HL-60 (cell line): ENCODE measurements at regions not wholly inside any gene's neighbourhood (a gene's known extent, or its start where the extent isn't known, plus 50 kb on each side); places are given as distances from the start of the nearest gene placed in this dataset.

ENCODE experiments used
- DNase-seq, 2 experiments: peaks; one replicate each; pipeline ENCODE4 v3.0.0-alpha.2; 2010 to 2020; ENCODE audit warnings: low read depth in 1 of 2, low spot score in 1 of 2
- H3K27ac ChIP-seq: fragments of 250-450 bp; sonication (Bioruptor Pico); replicated peaks from 2 replicates; pipeline ENCODE4 v1.5.1; 2020; ENCODE audit warnings: mild to moderate bottlenecking, moderate library complexity
- H3K27me3 ChIP-seq: fragments of 250-450 bp; sonication (Bioruptor Pico); 2 replicates; pipeline ENCODE4 v1.5.1; 2021; ENCODE audit warnings: mild to moderate bottlenecking, moderate library complexity; ENCODE audit not compliant: insufficient read depth, poor library complexity, severe bottlenecking
- H3K4me3 ChIP-seq: replicated peaks from 2 replicates; pipeline ENCODE4 v1.5.1; 2011; ENCODE audit warnings: mild to moderate bottlenecking, control low read depth, low read length; ENCODE audit not compliant: insufficient read depth
- CTCF ChIP-seq: IDR thresholded peaks from one replicate; pipeline ENCODE4 v1.5.1; 2011; ENCODE audit warnings: low read length, control low read depth, inconsistent platforms; ENCODE audit not compliant: insufficient read depth
- GABPA ChIP-seq: IDR thresholded peaks from 2 replicates; pipeline ENCODE4 v1.6.1; 2012; ENCODE audit warnings: low read depth
- POLR2AphosphoS5 ChIP-seq: IDR thresholded peaks from 2 replicates; pipeline ENCODE4 v1.6.1; 2012; ENCODE audit warnings: low read depth
- REST ChIP-seq: IDR thresholded peaks from 2 replicates; pipeline ENCODE4 v1.6.1; 2012; ENCODE audit warnings: low read depth; ENCODE audit not compliant: insufficient replicate concordance
- SPI1 ChIP-seq: IDR thresholded peaks from 2 replicates; pipeline ENCODE4 v1.6.1; 2012; ENCODE audit warnings: low read depth, mild to moderate bottlenecking, borderline replicate concordance

- H3K27me3 ChIP-seq, result no peaks in the 10 kb centered on the region
- DNase-seq, result no peak
- H3K27ac ChIP-seq, result no peak overlapping the region
- no peak overlapping the region for H3K4me3 ChIP-seq
- TF ChIP-seq POLR2AphosphoS5 (no peak), GABPA (no peak), SPI1 (no peak), CTCF (no peak), REST (no peak)
These were observed 368.1 kb downstream of the ZEB2 start for GRCh38 chr2:144151851-144152250.

- Histone ChIP-seq H3K27me3 (no peaks in the 10 kb centered on the region), H3K27ac (no peak overlapping the region), H3K4me3 (no peak overlapping the region)
- no peak for TF ChIP-seq SPI1
- no peak for DNase-seq
These were observed 368.5 kb downstream of the ZEB2 start for GRCh38 chr2:144151405-144151804.

GRCh38 chr2:144147356-144147755, 372.6 kb downstream of the ZEB2 start:
- Histone ChIP-seq H3K27ac (no peak overlapping the region), H3K4me3 (no peak overlapping the region), H3K27me3 (no peaks in the 10 kb centered on the region)
- no peak for DNase-seq
- TF ChIP-seq REST (no peak), SPI1 (no peak), GABPA (no peak), CTCF (no peak), POLR2AphosphoS5 (no peak)

- TF ChIP-seq POLR2AphosphoS5, result no peak
- no peak for TF ChIP-seq CTCF
- no peak for TF ChIP-seq GABPA
- no peak for TF ChIP-seq REST
- TF ChIP-seq SPI1, result no peak
- no peak overlapping the region for H3K27ac ChIP-seq
- no peaks in the 10 kb centered on the region for H3K27me3 ChIP-seq
- no peak overlapping the region for H3K4me3 ChIP-seq
- DNase-seq, result no peak
These were observed 373.0 kb downstream of the ZEB2 start for GRCh38 chr2:144146876-144147275.
